Lower leg skin (tissue), 4 donors: ENCODE measurements at regions not wholly inside any gene's neighbourhood (a gene's known extent, or its start where the extent isn't known, plus 50 kb on each side); places are given as distances from the start of the nearest gene placed in this dataset.

Experiments
- DNase-seq, 2 donors: peaks; one replicate each; pipeline ENCODE4 v3.0.0-alpha.2; 2019; ENCODE audit warnings: low spot score in 2 of 2
- H3K4me3 ChIP-seq: fragments of 200-600 bp; sonication (generic); 2 replicates; pipeline ENCODE4 v1.5.1; 2017; ENCODE audit warnings: mild to moderate bottlenecking, low read depth; ENCODE audit not compliant: poor library complexity, severe bottlenecking
- CTCF ChIP-seq, 3 donors: fragments of 450-650 bp; IDR thresholded peaks; one replicate each; pipeline ENCODE4 v1.5.1; 2016; ENCODE audit warnings: antibody characterized with exemption in 3 of 3, mild to moderate bottlenecking in 3 of 3, moderate library complexity in 2 of 3
- POLR2A ChIP-seq, 2 donors: fragments of 450-650 bp; IDR thresholded peaks; one replicate each; pipeline ENCODE4 v1.6.1; 2016 to 2017; ENCODE audit warnings: antibody characterized with exemption in 2 of 2, mild to moderate bottlenecking in 1 of 2, moderate library complexity in 1 of 2
- WGBS, 2 donors: methylation state at CpG; one replicate each; pipeline ENCODE4 v1.1.5; 2018; 5-methylcytosine and 5-hydroxymethylcytosine counted together
- intact Hi-C: fragments of 100-400 bp; cut with DNase I; formaldehyde crosslinking; loops from one replicate; pipeline ENCODE4 v1.15.0; 2023; ENCODE audit warnings: low total_unique reads

GRCh38 chr20:40390654-40391053, 298.4 kb downstream of the MAFB start:
- TF ChIP-seq POLR2A (IDR thresholded peaks at IDR 0.05) (no peak), CTCF (IDR thresholded peaks at IDR 0.05) (no peak)
- DNase-seq, result no peak
- H3K4me3 ChIP-seq, result no peak overlapping the region
- 57 to 65% methylated on average over 2 of the region's 2 CpGs for WGBS, 2 donors
- intact Hi-C loops, result no loop called here

GRCh38 chr20:40370800-40371199, 318.2 kb downstream of the MAFB start:
- no peak overlapping the region for H3K4me3 ChIP-seq
- 72 to 79% methylated on average over 7 of the region's 7 CpGs for WGBS, 2 donors
- intact Hi-C loops, result no loop called here
- DNase-seq, result no peak
- TF ChIP-seq CTCF (IDR thresholded peaks at IDR 0.05), result no peak
- TF ChIP-seq POLR2A (IDR thresholded peaks at IDR 0.05), result no peak

GRCh38 chr20:40368876-40369275, 320.2 kb downstream of the MAFB start:
- intact Hi-C loops, result no loop called here
- DNase-seq, result no peak
- no peak overlapping the region for H3K4me3 ChIP-seq
- TF ChIP-seq CTCF (IDR thresholded peaks at IDR 0.05) (no peak), POLR2A (IDR thresholded peaks at IDR 0.05) (no peak)

- intact Hi-C loops, result no loop called here
- H3K4me3 ChIP-seq, result no peak overlapping the region
- WGBS, 2 donors, result 78 to 85% methylated on average over 1 of the region's 1 CpG
- no peak for DNase-seq
- TF ChIP-seq CTCF (IDR thresholded peaks at IDR 0.05) (no peak), POLR2A (IDR thresholded peaks at IDR 0.05) (no peak)
Observed at GRCh38 chr20:40361916-40362315, 327.1 kb downstream of the MAFB start.

GRCh38 chr20:40359131-40359912, 329.7 kb downstream of the MAFB start:
- DNase-seq, result no peak
- TF ChIP-seq CTCF (IDR thresholded peaks at IDR 0.05), result no peak
- no peak for TF ChIP-seq POLR2A (IDR thresholded peaks at IDR 0.05)
- intact Hi-C loops, result no loop called here
- 73 to 76% methylated on average over 5 of the region's 5 CpGs for WGBS, 2 donors
- H3K4me3 ChIP-seq, result no peak overlapping the region

- no peak for DNase-seq
- H3K4me3 ChIP-seq, result no peak overlapping the region
- intact Hi-C loops, result no loop called here
- TF ChIP-seq CTCF (IDR thresholded peaks at IDR 0.05), result no peak
- no peak for TF ChIP-seq POLR2A (IDR thresholded peaks at IDR 0.05)
- 89 to 93% methylated on average over 1 of the region's 1 CpG for WGBS, 2 donors
Observed at GRCh38 chr20:40354880-40355279, 334.2 kb downstream of the MAFB start.
